Kasumi-1 (cell line): ENCODE measurements at regions not wholly inside any gene's neighbourhood (a gene's known extent, or its start where the extent isn't known, plus 50 kb on each side); places are given as distances from the start of the nearest gene placed in this dataset.
A peak's percentile ranks its signal among the peaks of the same experiment; 100 is the strongest.

Source experiments
- DNase-seq, 2 experiments: peaks; one replicate each; lab custom pipeline; 2025; lab: John Stamatoyannopoulos, UW

DNA sequence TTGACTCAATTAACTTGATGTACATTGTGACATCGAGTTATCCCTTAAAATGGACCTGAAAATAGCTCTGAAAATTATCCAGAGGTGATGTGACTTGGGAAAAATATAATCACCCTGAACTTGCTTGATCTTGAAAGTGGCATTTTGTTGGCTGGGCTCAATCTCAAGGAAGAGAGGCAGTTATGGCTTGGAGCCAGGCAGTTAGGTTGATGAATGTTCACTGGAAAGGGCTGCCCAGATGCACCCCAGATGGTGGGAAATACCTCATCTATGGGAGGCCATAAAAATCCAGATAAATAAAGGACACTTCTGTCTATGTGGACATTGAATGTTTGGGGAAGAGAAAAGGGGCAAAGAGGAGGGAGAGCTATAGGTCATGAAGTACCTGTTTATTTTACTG is 55.7 kb upstream of the OR5AN1 start:
- DNase-seq = no peak

DNA sequence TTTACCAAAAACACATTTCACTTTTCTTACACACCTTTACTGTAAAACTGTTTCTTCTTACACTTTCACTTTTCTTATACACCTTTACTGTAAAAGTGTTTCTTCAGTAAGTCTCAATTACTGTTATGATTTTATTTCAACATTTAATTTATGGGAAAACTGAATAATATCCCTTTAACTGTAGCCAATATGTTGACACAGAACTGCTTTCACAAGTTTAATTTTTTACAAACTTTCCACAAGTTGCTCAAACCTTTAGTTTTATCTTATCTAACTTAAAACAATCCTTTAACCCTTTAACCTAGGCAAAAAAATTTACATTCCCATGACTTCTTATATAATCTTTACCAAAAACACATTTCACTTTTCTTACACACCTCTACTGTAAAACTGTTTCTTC is 63.3 kb upstream of the OR5AN1 start:
- no peak for DNase-seq

DNA sequence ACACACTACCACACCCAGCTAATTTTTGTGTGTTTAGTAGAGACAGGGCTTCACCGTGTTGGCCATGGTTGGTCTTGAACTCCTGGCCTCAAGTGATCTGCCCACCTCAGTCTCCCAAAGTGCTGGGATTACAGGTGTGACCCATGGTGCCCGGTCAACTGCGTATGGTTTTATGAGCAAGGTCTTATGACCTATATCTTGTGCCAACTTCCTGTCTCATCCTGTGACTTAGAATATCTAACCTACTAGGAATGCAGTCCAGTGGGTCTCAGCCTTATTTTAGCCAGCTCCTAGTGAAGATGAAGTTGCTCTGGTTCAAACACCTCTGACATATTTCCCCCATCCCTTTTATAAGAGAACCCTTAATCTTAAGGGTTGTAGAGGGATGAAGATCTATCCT is 66.1 kb upstream of the OR5AN1 start:
- DNase-seq = no peak

DNA sequence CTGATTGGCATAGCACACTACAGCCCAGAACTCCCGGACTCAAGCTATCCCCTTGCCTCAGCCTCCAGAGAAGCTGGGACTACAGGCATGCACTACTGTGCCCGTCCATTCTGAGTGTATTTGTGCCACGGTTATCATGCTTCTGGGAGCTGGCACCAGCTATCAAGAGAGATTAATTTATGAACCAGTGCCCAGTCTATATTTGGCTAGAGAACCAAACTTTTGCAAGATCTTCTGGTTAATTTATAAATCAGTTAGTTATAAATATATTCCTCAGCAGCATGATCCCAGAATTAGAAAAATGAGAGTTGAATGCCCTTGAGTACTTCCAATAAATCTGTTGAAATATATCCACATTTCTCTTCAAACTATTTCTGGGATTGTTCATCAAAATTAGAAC is 67.5 kb upstream of the OR5AN1 start:
- DNase-seq = no peak

DNA sequence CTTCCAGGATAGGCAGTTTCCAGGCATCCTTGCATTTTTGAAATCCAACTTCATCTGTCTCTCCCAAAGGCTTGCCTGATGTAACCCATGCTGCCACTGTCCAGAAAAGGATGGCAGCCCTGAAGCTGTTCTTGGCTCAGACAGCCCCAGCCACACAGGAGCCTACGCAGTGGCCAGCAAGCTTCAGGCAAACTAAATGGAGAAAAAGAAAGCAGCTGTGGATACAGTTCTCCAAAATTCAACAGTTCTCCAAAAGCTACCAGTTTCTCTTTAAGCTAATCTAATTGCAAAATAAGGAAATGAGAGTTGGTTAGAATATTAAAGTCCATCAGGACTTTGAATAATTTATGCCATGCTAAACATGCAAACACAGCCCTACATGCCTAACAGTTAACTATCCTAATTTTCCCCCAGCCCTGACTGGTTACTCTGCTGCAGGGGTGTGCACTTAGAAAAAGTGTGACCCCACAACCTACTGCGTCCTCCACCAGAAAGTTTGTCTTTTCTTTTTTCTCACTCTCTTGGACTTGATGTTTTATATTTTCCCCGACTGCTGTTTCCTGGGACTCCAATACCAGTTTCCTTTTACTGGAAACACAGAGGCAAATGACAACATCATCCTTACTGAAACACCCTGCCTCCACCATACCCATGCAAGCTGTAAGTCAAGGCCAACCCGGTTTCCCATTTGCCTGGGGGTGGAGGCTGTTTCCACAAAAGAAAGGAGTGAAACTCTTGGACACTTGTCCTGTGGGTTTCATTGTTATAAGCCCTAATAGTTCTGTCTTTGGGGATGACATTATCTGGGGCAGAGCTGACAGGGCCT is 69.1 kb upstream of the OR5AN1 start:
- no peak for DNase-seq

DNA sequence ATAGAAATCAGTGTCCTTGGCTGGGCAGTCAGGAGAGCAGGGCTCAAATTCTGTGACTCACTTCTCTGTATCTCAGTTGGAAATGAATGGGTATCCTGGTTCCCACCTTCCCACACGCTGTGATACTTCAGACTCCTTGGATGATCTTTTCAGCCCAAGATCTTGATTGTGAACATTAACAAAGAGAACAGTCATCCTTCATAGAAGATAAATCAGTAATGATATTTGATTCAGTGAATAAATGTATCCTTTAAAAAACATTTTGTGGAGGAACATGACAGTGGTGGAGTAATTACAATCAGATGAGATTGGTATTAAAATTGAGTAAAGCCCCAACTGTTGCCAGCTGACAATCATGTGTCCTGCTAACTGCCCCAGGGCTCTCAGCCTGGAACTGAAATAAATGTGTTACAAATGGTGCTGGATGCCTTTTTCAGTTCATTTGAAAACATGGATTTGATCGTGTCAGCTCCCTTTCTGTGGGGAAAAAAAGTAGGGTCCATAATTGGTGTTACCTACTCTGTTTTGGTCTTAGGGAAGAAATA is 72.9 kb upstream of the OR5AN1 start:
- DNase-seq = no peak

DNA sequence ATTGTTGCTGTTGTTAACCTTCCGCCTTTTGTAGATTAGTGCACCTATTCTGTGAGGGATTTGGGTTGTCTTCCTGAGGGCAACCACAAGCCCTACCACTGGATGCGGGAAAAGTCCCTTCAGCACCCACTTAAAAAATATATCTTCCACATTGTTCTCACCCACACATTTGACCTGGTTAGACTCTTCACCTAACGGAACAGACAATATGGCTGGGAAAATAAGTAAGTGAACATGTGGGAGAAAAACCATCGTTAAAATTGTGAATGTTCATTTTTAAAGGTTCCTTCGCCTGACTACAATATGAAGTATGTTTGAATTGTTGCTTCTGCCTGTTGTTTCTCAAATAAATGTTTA is 72.0 kb upstream of the MPEG1 start:
- no peak for DNase-seq

DNA sequence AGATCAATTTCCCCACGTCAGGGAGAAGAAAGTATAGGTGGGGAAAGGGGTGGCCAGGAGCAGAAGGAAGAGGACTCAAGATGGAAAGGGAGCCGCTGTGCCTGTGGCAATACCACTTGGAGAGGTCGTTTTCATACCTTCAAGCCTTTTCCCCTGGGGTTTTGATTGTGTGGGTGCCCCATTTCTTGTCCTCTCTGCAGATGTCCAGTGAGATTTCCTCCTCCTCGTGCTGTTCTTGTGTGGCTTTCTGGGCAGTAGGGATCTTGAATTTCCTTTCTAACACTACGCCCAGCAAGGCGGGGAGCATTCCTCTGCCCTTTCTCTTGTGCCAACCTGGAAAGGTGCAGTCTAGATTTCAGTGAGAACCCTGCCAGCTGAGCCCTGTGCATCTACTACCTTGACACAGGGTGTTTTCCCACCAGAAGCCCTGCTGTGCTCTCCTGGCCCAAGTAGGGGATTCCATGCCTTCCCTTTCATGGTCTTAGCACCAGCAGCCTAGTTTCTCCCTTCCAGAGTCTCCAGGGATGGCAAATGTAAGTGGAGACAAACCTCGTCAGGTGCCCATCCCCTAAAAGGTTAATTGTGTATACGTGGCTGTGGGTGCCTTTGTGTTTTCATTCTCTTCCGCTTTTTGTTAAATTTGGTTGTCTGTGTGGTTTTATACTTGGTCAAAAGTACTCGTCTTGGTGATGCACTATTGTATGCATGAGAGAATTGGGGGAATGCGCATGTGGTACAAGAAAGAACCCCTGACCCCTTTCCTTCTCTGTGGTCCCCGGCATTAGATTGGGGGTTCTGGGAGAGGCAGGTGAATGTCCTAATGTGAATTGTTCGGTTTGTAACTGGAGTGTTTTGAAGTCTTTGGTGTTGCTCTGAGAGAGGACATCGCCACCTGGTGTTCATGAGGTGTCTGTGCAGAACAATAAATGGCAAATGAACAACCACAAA is 71.4 kb upstream of the MPEG1 start:
- peak; percentile 75 to 79 for DNase-seq

DNA sequence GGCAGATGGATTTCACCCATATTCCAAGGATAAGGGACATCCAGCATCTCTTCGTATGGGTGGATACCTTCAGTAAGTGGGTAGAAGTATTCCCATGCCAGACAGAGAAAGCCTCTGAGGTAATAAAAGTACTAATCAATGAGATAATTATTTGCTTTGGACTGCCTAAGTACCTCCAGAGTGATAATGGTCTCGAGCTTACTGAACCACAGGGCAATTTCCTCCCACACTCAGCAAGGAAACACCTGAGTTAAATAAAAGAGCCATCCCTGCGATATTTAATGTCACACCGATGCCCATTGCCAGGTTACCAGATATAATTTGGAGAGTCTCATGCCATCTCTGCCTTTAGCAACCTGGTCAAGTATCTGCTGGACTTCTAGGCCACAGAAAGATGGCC is 70.6 kb upstream of the MPEG1 start:
- DNase-seq = no peak

DNA sequence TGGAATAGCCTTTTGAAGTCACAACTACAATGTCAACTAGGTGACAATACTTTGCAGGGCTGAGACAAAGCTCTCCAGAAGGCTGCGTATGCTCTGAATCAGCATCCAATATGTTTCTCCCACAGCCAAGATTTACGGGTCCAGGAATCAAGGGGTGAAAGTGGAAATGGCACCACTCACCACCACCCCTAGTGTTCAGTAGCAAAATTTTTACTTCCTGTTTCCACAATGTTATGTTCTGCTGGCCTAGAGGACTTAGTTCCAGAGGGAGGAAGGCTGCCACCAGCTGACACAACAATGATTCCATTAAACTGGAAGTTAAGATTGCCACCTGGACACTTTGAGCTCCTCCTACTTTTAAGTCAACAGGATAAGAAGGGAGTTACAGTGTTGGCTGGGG is 68.5 kb upstream of the MPEG1 start:
- DNase-seq = peak; percentile 1 to 11

DNA sequence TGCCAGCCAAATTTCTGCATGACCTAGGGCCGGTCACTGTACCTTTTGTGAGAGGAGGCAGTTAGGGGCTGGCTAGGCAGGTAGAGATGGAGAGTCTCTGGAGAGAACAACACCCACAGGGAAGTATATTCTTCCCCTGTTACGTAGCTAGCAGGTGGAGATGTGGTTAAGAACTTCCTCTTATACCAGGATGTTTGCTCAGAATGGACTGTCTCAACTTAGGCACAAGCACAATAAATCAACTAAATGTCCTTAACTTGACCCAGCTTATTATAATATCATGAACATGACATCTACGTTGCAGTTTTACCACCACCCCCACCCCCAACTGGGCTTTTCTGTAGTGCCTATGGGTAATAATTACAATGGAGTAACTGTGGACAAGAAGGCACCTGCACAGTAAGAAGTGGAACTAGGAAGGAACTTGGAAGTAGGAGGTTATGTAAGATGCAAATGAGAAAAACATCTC is 60.7 kb upstream of the MPEG1 start:
- peak; percentile 50 to 51 for DNase-seq

DNA sequence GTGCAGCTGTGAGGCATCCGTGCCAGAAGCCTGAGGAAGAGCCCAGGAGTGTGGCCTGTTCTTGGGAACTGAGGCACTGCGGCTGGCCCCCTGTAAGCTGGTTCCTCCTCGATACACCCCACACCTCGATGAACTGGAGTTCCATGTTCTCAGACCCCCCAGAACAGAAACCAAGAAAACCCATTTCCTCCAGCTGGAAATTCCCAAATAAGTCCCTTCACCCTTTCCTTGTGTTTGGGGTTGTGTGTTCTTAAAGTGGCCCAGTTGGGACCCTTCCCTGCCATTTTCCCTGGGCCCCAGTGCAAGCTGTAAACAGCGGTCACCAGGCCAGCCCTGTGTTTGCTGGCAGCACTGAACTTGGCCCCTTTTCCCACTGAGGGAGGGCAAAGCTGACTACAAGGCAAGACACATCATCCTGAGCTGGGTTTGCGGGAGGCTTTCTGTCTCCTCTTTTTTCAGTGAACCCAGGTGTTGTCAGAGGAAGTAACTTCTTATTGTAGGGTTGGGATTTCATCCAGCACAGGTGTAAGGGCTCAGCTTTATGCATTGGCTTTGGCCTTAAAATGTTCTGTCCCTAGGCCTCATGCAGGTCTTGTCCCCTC is 60.1 kb upstream of the MPEG1 start:
- no peak for DNase-seq

DNA sequence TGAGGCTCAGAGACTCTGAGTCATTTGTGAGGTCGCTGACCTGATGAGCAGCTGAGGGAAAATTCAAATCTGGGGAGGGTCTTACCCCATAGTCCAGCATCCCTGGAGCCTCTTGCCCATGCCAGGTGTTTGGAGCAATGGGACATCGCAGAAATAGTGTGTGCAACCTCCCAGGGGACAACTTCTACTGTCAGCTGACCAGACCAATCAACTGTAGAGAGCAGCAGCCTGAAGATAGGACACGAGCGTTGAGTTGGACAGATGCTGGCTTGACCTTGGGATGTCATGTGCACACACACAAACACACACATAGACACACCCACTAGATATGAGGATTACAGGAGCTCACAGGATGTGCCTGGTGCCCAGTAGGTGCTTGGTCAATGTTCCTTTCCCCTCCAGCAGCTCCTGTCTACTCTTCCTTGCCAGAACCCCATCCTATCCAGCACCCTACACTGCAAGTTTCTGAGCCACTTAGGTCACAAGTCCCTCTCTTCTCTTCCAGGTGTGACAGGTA is 59.1 kb upstream of the MPEG1 start:
- no peak for DNase-seq

DNA sequence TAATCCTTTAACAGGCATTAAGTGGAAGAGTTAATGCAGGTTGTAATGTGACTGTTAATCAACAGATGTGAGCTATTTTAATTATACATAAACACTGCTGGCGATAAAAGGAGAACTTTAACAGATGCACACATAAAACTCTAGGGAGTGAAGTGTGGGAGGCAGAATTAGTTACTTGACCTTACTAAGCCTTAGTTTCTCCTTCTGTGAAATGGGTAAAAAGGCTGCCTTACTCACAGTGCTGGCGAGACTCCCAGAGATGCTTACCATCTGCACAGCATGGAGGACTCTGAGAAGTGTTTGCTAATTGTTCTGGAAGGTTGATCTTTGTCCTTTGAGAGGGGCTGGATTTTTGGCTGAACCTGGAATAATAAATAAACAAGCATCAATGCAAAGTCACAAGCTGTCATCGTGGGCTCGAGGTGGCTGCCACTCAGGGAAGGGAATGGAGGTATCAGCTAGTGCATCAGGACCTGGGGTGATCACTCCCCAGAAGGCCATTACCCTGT is 58.6 kb upstream of the MPEG1 start:
- no peak for DNase-seq

DNA sequence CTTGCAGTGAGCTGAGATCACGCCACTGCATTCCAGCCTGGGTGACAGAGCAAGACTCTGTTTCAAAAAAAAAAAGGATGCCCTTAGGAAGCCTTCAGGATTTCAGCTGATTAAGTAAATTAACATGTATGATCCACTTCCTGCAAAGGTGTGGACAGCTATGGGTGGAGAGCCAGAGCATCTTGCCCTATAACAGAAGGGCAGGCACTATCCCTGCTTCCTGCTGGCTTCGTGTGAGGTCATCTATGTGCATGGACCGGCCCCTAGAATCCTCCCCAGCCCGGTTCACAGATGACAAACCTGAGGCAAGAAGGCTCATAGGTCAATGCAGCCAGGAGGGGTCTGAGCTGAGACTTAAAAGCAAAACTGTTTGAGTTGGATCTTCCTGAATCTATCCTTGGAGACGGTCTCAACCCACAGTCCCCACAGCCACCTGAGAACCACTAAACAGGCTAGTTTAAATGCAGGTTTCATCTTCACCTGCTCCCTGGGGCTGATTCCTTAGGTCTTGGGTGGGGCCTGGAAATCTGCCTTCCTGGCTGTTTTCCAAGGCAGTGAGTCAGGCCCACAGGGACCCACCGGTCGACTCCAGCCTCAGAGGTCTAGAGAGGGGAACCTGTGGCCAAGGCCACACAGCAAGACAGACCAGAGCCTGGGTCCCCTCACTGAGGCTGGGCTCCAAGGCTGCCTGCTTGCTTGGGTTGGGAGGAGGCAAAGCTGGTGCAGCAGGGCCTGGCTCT is 55.2 kb upstream of the MPEG1 start:
- DNase-seq = no peak

DNA sequence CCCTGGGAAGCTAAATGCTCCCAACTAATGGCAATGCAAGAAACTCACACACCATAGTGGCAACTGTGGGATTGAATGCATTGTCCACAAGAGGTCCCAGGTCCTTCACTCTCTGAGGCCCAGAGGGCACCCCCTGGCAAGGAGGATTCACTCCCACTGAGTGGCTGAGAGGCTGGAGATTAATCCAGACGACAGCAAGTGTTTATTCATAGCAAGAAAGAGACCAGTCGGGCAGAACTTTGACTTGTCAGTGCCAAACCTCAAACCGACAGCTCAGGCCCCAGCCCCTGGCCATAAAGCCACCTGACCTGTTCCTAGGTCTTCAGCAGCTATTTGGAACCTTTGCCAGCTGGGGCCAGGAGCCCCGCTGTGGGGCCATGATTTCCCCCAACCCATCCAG is 54.5 kb upstream of the MPEG1 start:
- DNase-seq = no peak

DNA sequence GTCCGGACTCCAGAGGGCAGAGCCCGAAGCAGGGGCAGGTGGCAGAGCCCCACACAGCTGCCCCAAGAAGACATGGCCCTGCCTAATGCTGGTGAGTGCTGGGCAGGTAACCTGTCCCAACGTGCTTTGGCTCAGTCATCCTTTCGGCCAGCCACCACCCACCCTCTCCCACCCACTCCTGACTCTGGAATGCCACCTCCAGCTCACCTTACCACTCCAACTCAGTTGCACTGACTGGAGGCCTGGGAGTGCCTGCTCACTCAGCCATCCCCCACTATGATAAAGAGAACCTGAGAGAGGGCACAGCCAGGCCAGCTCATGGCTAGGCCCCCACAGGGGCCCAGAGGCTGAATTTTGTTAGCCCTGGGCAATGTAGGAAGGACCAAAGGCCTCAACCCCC is 53.8 kb upstream of the MPEG1 start:
- no peak for DNase-seq

DNA sequence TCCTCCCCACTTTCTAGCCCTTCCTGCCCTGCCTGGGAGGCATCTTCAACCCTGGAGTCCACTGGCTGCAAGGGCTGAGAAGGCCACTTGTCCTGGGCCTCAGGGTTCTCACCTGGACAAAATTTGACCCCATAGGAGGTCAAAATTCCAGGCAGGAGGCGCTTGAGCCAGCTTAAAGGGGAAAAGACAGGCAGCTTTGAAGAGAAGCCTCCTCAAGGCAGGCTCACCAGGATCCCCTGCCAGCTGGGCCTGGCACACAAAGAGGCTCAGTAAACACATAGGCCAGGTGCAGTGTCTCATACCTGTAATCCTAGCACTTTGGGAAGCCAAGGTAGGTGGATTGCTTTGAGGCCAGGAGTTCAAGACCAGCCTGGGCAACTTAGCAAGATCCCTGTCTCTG is 53.0 kb upstream of the MPEG1 start:
- no peak for DNase-seq

DNA sequence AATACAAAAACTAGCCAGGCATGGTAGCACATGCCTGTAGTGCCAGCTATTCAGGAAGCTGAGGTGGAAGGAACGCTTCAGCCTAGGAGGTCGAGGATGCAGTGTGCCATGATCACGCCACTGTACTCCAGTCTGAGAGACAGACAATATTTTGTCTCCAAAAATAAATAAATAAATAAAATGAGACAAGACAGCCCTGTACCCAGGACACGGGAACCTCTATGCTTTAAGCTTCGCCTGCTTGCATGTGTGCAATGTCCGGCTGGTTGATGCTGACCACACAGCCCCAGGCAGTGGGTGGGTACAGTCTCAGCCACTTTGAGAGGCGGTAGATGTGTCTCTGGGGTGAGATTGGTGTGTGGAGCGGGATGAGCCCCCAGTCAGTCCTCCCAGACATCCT is 52.0 kb upstream of the MPEG1 start:
- DNase-seq = no peak

DNA sequence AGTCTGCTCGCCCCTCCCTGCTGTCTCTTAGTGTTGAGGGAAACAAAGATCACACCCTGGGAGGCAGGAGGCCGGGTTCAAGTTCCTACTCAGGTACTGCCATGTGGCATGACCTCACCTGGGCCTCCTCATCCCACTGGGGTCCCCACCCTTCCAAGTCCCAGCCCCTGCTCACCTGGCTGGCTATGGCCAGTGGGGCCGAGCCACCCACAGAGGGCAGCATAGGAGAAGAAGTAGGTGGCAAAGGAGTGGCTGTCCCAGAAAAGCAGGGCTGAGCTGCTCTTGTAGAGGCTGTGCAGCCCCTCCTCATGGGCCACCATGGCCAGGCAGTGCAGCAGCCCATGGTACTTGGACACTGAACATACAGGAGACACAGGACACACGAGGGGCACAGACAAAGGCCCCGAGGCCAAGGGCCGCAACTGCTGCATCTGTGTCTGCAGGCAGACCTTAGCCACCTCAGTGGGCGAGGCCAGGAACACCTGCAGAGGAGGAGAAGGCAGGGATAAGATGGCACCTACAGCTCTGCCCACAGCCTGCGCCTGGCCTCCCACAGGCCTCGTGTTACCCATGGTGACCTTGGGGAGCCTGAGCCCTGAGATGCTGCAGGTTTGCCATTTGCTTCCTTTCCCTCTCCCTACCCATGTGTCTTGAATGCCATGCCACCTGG is 50.6 kb upstream of the MPEG1 start:
- peak; percentile 7 to 9 for DNase-seq
